Lower leg skin (tissue), 3 donors: ENCODE measurements at regions not wholly inside any gene's neighbourhood (a gene's known extent, or its start where the extent isn't known, plus 50 kb on each side); places are given as distances from the start of the nearest gene placed in this dataset.

ENCODE experiments used
- POLR2A ChIP-seq, 2 donors: fragments of 450-650 bp; IDR thresholded peaks; one replicate each; pipeline ENCODE4 v1.6.1; 2016 to 2017; ENCODE audit warnings: antibody characterized with exemption in 2 of 2, mild to moderate bottlenecking in 1 of 2, moderate library complexity in 1 of 2
- TF ChIP-seq, protein P1 (sequence below), 3 donors: fragments of 450-650 bp; IDR thresholded peaks; one replicate each; pipeline ENCODE4 v1.5.1; 2016; ENCODE audit warnings: antibody characterized with exemption in 3 of 3, mild to moderate bottlenecking in 3 of 3, moderate library complexity in 2 of 3

DNA sequence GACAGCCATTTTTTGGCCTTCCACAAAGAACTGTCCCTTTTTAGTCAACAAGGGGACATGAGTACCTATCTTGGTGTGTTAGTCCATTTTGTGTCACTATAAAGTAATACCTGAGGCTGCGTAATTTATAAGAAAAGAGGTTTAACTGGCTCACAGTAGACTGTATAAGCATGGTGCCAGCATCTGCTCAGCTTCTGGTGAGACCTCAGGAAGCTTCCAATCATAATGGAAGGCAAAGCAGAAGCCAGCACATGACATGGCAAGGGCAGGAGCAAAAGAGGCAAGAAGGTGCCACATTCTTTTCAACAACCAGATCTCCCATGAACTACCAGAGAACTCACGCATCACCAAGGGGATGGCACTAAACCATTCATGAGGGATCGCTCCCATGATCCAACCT, 66.1 kb upstream of the VGLL4 start:
- no peak for TF ChIP-seq POLR2A (IDR thresholded peaks at IDR 0.05)
- TF ChIP-seq, protein P1, sequence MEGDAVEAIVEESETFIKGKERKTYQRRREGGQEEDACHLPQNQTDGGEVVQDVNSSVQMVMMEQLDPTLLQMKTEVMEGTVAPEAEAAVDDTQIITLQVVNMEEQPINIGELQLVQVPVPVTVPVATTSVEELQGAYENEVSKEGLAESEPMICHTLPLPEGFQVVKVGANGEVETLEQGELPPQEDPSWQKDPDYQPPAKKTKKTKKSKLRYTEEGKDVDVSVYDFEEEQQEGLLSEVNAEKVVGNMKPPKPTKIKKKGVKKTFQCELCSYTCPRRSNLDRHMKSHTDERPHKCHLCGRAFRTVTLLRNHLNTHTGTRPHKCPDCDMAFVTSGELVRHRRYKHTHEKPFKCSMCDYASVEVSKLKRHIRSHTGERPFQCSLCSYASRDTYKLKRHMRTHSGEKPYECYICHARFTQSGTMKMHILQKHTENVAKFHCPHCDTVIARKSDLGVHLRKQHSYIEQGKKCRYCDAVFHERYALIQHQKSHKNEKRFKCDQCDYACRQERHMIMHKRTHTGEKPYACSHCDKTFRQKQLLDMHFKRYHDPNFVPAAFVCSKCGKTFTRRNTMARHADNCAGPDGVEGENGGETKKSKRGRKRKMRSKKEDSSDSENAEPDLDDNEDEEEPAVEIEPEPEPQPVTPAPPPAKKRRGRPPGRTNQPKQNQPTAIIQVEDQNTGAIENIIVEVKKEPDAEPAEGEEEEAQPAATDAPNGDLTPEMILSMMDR (IDR thresholded peaks at IDR 0.05), result no peak
